GM19438 (cell line): ENCODE measurements at regions not wholly inside any gene's neighbourhood (a gene's known extent, or its start where the extent isn't known, plus 50 kb on each side); places are given as distances from the start of the nearest gene placed in this dataset.

Experiments used
- ATAC-seq: cut with Tn5 transposase; IDR thresholded peaks from one replicate; pipeline ENCODE4 v1.9.1; 2021; ENCODE audit warnings: low read depth; ENCODE audit not compliant: unreplicated experiment

DNA sequence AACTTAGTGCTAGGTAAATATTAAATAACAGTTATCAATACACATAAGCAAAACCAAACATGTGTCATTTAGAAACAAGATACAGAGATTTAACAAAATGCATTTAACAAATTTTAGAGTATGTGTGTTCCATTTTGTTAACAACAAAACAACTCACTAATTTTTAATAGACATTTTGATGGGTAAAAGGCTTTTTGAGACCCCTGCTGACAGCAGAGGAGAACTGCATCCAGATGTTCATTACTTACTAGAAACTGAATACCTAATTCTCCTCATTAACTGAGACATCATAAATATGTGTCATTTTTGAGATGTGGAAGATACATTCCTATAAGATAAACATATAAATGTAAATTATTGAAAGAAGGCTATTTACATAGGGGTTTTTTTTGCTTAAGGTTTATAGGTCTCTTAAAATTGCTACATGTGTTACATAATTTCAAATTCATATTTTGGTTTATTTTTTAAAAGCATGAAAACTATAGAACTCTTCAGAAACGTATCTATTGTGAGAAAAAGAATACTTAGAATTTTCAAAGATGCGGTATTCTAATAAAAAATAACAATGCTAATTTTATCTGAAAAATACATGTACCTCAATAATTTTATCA is 1009.8 kb downstream of the TUSC7 start:
- ATAC-seq, result no peak

DNA sequence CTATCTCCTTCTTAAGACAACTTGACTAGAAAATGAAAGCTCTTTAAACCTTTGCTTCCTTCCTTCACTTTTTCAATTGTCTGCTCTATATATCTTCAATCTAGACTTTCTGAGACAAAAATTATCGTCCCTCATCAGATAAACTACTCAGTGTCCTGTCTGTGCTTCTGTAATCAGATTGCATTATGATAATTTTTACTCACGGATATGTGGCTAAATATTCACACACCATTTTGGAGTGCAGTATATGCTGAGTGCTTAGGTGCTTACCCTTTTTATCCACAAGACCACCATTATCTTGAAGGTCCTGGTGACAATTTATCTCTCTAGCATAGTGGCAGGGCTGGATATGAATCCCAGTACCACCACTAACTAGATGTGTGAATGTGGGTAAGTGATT is 1012.3 kb downstream of the TUSC7 start:
- no peak for ATAC-seq

DNA sequence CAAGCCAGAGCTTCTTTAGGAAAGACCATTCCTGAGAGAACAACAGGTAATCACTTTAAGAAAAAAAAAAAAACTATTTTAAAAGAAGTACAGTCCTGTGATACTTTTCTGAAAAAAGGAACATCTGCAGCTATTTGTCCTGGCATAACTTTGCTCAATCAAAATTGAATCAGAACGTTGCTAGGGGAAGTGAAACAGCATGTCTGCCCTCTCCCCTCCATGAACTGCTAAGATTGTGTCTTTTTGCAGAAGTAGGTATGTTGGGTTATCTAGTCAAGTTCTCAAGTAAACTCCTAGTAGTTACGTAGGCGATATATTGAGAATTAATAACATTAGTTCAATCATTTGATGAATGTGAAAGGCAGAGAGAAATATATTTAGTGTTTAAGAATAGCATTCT is 1013.3 kb downstream of the TUSC7 start:
- no peak for ATAC-seq

DNA sequence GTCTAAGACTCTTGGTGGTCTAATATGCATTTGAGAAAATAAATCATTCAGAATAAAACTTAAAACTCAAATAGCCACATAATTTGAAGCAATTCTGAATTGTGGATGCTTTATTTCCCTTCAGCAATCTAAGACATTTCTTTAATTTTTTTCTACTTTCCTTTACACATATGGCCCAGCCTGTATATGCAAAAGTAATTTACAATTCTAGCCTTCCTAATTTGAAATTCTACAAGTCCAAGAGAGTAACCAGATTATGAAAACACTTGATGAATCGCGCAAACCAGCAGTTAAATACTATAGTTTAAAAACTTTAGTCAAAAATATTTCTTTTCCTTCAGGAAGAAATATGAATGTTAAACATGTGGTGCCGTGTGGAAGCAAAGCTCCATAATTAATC is 1014.2 kb downstream of the TUSC7 start:
- ATAC-seq, result no peak

DNA sequence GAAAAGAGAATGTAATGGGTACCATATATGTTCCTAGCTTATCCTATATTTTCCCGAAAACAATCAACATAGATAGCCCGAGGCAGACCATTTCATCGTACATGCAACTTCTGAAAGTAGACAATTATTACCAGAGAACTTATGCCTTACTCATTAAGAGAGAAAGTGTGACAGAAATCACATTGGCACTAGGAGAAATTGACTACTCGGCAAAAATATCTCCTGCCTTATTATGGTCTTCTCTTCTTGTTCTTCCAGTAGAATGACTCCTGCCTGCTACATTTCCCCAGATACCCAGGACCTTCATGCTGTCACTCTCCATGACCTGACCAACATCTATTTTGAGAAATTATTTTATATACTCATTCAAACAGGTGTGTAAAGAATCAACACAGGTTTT is 1015.7 kb downstream of the TUSC7 start:
- ATAC-seq, result no peak

DNA sequence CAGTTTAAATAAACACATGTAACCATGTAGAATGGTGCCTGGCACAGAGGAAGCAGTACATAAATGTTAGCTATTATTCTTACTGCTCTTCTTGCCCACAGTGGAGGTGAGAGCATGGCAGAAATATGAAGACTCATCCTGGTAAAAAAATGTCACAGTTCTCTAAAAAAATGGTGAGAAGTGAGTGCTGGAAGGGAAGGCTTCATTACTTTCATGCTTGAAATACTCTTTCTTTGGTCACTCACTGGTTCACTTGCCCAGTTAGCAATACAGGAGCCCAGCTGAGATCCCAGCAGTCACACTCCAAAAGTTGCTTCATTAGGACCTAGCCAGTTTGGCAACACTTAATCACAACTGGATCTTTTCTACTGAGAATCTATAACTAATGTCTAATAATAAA is 1017.2 kb downstream of the TUSC7 start:
- no peak for ATAC-seq

DNA sequence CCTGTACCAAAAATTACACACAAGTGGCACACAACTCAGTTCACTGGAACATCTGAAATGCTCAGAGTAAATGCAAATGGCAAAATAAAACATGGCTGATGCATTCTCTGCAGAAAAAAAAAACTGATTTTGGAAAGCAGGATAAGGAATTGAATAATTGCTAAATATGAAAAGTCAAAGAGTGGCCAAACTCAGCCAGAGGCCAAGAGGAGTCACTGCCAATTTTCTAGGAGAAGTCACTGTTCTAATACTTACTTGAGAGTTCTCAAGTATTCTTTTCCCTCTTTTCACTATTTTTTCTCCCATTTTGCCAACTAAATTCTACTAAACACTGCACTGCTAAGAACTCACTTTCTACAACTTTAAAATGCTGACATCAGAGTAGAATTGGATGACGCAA is 1018.6 kb downstream of the TUSC7 start:
- no peak for ATAC-seq

DNA sequence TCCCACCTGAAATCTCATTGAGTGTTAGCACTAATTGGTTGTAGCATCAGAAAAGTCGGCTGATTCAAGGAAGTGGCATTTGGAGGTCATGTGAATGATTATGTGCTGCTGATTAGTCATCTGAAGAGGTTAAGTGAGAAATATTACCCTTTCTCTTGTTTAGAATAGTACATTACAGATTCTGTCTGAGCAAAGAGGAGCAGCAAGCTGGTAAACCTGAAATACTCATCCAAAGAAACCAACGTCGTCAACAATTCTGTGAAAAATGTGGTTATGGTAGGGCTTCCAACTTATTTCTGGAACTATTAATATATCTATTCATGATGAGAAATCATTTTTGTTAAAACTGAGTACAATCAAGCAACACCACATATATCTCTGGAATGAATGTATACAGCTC is 1024.9 kb downstream of the TUSC7 start:
- no peak for ATAC-seq

DNA sequence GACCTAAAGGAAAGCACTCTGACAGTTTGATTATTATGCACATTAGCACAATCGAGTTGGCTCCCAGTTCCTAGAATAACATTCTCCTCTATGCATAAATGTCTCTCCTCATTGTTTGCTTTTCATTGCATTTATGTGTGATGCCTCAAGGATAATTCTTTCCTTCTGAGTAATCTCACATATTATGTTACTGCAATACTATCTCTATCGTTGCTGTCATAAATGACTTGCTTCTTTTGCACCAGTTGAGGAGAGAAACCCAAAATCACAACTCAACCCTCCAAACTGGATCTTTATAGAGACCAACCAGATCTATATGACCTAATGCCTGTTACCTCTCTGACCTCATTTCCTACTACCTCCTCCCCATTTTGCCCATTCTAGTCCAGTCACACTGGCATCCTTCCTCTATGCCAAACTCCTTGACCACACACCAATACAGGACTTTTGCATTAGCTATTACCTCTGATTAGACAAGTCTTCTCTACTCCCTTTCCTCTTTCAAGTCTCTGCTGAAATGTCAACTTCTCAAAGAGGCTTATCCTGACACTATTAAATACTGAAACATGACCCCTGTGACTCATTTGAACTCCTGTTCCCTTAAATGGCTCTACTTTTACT is 1026.0 kb downstream of the TUSC7 start:
- no peak for ATAC-seq

DNA sequence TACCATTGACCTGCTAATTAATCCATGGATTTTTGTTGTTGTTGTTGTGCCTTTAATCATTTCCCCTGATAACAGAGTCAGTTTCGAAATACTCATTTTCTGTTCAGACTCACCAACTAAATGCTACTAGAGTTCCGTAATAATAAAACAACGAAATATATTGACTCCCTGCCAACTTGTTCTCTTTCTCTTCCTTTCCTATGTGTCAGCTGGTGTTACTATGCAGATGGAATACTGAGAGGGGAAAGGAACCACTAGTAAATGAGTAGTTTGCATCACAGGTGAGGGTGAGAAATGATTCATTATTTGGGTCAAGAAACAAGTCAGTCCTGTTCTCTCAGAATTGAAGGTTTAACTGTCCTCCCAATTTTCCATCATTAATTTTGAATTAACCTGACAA is 1027.3 kb downstream of the TUSC7 start:
- ATAC-seq, result no peak

DNA sequence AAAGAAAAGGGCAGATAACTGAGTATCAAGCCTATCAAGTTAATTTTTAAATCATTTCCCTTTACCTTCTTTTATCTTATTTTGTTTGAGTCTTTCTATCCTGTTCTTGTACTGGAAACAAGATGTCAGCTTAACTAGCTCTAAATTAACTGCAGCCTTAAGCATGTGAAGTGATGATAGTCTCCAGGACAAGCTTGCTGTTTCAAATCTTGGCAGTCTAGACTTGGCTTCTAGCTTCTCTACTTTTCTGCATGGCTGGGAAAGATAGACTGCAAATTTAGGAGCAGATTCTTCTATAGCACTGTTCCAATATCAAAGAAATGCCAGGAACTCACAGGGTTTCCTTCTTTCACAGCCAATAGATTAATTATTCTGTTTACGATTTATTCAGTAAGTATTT is 1034.4 kb downstream of the TUSC7 start:
- no peak for ATAC-seq

DNA sequence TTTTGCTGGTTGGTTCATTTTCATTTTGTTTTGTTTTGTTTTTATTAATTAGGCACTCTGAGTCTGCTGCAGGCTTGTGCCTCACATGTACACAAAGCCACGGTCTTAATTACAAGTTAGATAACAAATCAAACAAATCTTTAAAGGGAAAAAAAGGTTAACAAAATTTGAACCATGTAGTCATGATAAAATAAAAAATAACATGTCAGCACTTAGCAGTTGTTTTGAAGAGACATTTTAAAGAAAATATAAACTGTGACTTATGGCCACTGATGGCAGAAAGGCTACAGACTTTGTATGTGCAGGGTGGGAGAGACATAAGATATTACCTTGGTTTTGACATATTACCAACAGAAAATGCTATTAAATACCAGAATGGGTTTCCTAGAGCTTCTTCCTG is 1035.4 kb downstream of the TUSC7 start:
- no peak for ATAC-seq

DNA sequence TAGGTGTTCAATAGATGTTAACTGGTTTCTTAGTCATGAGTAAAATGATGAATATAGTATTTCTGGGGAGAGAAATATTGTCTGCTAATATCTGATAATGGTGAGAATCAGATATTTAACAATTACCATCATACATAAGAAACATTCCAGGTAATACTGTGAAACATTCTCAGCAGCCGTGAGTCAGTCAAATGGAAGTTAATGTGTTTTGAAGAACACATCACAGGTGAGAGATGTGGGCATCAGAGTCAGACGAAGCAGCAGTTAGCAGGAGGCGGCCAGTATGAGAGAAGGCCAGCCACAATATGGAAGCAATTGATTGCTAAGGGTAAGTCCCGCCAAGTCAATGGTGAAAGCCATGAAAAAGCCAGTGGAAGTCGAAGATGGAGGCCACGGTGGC is 1035.9 kb downstream of the TUSC7 start:
- no peak for ATAC-seq

DNA sequence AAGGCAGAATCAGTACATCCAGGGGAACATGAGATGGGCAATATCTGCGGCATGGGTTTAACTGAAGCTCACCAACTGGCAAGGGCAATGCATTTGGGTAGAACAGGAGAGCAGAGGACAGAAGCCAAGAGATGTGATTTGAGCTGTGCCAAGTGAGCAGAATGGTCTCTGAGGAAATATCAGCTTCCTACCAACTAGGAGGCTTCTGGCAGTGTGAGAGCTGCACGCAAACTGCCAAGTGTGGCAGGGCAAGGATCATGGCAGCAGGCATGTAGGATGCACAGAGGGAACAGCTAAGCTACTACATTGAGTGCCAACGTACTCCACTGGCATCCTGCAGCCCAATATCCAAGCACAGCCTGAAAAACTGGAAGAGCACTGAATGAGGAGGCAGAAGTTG is 1036.5 kb downstream of the TUSC7 start:
- no peak for ATAC-seq

DNA sequence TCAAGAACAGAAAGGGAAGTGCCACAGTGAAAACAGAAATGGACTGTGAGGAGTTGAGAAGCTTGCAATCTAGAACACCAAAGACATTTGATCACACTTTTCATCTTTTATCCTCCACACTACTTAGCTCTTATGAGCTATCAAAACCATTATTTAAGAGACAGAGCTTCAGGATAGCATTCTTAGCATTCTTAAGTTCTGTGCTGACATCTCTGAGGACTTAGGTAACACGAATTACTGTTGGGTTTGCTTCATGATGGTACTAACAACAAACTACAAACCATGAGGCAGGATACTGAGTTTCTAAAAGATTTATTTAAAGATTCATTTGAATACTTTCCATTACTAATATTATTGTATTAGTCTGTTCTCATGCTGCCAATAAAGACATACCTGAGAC is 1038.6 kb downstream of the TUSC7 start:
- no peak for ATAC-seq

DNA sequence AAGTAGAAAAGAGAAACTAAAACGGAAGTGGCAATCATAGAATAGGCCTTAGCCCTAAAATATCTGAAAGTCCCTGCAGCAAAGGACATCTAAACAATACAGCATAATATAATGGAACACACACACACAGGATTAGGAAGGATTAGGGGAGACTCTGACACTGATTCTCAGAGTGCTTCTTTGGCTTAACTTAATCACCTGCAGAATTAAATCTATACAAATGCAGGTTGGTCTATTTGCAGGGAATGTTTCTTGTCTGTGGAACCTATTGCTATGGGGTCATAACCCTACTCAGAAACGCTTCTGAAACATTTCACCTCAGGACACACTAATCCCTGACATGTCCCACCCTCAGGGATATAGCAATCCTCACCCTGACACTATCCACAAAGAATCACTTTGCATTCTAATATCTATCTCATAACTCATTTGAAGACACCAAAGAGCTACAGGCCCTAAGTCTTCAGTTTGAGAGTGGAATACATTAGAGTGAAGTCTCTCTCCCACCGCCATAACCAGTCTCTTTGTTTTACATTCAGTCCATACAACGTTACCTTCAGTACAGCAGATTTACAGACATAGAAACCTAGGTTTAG is 1041.2 kb downstream of the TUSC7 start:
- ATAC-seq, result no peak

DNA sequence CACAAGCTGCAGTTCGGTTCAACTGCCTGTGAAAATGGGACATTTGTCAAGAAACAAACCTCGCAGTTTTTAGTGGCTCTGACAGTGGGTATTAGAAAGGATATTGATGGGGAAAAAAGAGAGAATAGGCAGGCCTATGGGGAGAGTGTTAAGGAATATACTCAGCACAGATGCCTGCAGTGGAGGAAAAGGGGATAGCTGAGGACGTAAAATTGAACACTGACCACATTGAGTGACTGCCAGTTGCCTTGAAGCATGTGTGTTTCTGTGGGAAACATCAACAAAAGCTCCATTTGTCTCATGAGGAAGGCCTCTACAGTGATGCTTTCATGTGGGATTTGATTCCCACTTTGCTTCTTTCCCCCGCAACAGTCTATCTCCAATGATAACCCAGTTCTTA is 1042.1 kb downstream of the TUSC7 start:
- ATAC-seq, result no peak

DNA sequence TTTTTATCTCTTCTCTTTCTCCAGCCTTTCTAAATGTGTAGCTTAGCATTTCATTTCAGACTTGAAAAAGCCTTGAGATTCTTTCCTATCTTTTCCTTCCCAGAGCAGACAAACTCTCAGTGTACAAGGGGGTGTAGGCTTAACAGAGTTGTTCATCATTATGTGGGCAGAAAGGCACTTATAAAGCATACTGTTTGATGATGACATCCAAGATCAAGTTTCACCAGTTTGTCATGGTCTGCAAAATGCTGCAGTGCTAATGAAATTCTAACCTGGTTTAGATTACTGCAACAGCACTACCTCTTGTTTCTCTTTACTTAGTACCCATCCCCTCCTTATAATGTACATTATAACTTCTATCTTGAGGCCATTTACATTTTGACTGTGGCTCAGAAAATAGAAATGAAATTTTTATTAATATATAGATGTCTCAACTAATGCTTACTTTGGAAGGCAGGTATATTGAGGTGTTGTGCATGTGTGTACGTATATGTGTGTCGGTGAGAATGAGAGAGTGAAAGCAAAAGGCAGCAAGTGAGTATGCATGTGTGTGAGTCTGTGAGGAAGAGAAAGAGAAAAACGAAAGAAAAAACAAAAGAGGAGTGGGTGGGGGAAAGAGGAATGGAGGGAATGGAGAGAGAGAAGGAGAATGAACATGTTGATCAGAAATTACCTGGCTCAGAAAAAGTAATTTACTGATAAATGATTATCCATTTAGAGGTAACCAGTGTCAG is 1043.6 kb downstream of the TUSC7 start:
- no peak for ATAC-seq

DNA sequence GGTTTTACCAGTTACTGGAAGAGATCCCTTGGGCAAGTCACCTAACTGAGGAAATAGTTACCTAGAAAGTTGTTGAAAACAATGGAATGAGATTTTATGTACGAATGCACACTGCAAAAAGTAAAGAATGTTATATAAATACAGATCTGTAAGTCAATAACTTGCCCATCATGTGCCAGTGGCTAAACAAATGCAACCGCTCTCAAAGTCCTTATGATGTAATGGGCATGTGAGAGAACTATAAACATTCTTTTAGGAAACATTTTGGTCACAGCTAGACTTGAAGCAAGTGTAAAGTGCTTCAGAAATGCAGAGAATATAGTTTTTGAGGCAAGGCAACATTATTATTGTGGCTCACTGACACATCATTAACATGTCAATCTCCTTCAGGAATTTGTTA is 1044.5 kb downstream of the TUSC7 start:
- no peak for ATAC-seq

DNA sequence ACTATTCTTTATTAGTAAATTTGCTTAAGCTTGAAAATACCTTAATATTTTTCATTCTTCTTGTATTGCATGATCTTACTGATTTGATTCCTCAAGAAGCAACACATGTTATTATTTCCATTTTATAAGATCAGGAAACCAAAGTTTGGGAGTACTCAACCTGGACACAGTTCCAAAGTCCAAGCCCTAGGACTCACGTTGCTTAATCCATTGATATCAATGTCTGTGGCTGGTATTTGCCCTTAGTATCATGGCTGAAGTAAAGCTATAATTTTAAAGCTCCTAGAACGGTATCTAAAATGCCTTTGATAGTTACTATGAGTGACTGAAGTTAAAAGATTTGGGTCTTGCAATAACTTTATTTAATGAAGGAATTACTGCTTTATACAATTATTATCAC is 1045.3 kb downstream of the TUSC7 start:
- no peak for ATAC-seq

DNA sequence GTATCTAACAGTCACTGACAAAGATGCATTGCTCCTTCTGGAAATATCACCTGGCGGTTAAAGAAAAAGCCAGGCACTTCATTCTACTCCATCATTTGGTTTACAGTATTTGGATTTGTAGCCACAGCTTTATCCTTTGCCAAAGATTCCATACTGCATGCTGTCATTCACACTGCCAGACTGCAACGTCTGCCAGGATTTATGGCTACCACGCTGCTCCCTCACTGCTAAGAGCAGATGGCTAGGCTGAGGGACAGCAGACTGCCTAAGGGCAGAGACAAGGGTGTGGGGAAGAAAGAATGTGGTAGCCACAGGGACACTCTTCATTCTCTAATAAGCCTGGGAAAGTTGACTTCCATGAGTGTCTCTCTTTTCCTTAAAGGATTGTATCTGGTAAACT is 1047.0 kb downstream of the TUSC7 start:
- ATAC-seq, result no peak
